Activated CD4-positive, alpha-beta memory T cell treated with anti-CD3 and anti-CD28 coated beads, Interleukin-2, amount 10 ng/mL, durations not matched to agents 7 days and 5 days (primary cell): ENCODE measurements at regions not wholly inside any gene's neighbourhood (a gene's known extent, or its start where the extent isn't known, plus 50 kb on each side); places are given as distances from the start of the nearest gene placed in this dataset.
"Not testable (repeated sequence)": the region's sequence is repeated elsewhere in the genome, so short reads cannot be mapped to it uniquely, and the experiment has no call there.

ENCODE experiments used
- CTCF ChIA-PET: fragments of 350-600 bp; sonication (Branson Sonifier 250); formaldehyde crosslinking; loops from one replicate; lab custom pipeline; 2021; ENCODE audit warnings: antibody characterized with exemption, inconsistent platforms; lab: Charles Lee
- POLR2A ChIA-PET: fragments of 350-600 bp; sonication (Branson Sonifier 250); formaldehyde crosslinking; loops from one replicate; lab custom pipeline; 2021; ENCODE audit warnings: antibody characterized with exemption; lab: Charles Lee
- DNase-seq: peaks from one replicate; pipeline ENCODE4 v3.0.0-alpha.2; 2020
- H3K27ac Mint-ChIP-seq: one replicate; pipeline ENCODE4 v1.8.0; 2021; ENCODE audit warnings: mild to moderate bottlenecking, mixed read lengths
- H3K27me3 Mint-ChIP-seq: one replicate; pipeline ENCODE4 v1.8.0; 2021; ENCODE audit warnings: mixed read lengths
- H3K36me3 Mint-ChIP-seq: one replicate; pipeline ENCODE4 v1.8.0; 2021; ENCODE audit warnings: low read depth, mixed read lengths
- H3K4me1 Mint-ChIP-seq: one replicate; pipeline ENCODE4 v1.8.0; 2021; ENCODE audit warnings: mixed read lengths
- H3K4me3 Mint-ChIP-seq: one replicate; pipeline ENCODE4 v1.8.0; 2021; ENCODE audit warnings: mild to moderate bottlenecking, mixed read lengths
- H3K9me3 Mint-ChIP-seq: one replicate; pipeline ENCODE4 v1.8.0; 2021; ENCODE audit warnings: mixed read lengths

GRCh38 chr4:160426233-160426632 lies 1323.4 kb downstream of the RAPGEF2 start:
- Mint-ChIP-seq H3K27me3 (no peaks in the 10 kb centered on the region), H3K27ac (no peak overlapping the region), H3K4me1 (peaks cover 4% of the 10 kb centered on the region), H3K36me3 (no peaks in the 10 kb centered on the region), H3K4me3 (no peak overlapping the region), H3K9me3 (peaks cover 2% of the 10 kb centered on the region)
- no peak for DNase-seq
- POLR2A ChIA-PET = no interaction called here
- CTCF ChIA-PET = no interaction called here

- no peak for DNase-seq
- no peak overlapping the region for H3K4me3 Mint-ChIP-seq
- H3K36me3 Mint-ChIP-seq = no peaks in the 10 kb centered on the region
- H3K27ac Mint-ChIP-seq = no peak overlapping the region
- H3K27me3 Mint-ChIP-seq = no peaks in the 10 kb centered on the region
- no peaks in the 10 kb centered on the region for H3K4me1 Mint-ChIP-seq
- CTCF ChIA-PET = no interaction called here
- H3K9me3 Mint-ChIP-seq = no peaks in the 10 kb centered on the region
- POLR2A ChIA-PET = no interaction called here
Observed at GRCh38 chr4:160450876-160451275, 1348.0 kb downstream of the RAPGEF2 start.

- POLR2A ChIA-PET, H3K27ac Mint-ChIP-seq, H3K36me3 Mint-ChIP-seq, DNase-seq, H3K4me1 Mint-ChIP-seq, CTCF ChIA-PET, H3K27me3 Mint-ChIP-seq, H3K4me3 Mint-ChIP-seq: not testable (repeated sequence)
- H3K9me3 Mint-ChIP-seq = peaks cover 13% of the 10 kb centered on the region
Observed at GRCh38 chr4:160481696-160482690, 1379.1 kb downstream of the RAPGEF2 start.

GRCh38 chr4:160485071-160485687 lies 1382.3 kb downstream of the RAPGEF2 start:
- ChIA-PET POLR2A (no interaction called here), CTCF (no interaction called here)
- H3K36me3 Mint-ChIP-seq = no peaks in the 10 kb centered on the region
- no peaks in the 10 kb centered on the region for H3K27me3 Mint-ChIP-seq
- no peak for DNase-seq
- no peaks in the 10 kb centered on the region for H3K4me1 Mint-ChIP-seq
- H3K9me3 Mint-ChIP-seq = peaks cover 14% of the 10 kb centered on the region
- H3K27ac Mint-ChIP-seq = no peak overlapping the region
- no peak overlapping the region for H3K4me3 Mint-ChIP-seq

- Mint-ChIP-seq H3K27ac (no peak overlapping the region), H3K36me3 (no peaks in the 10 kb centered on the region), H3K4me1 (no peaks in the 10 kb centered on the region), H3K27me3 (no peaks in the 10 kb centered on the region), H3K4me3 (no peak overlapping the region), H3K9me3 (peaks cover 6% of the 10 kb centered on the region)
- ChIA-PET CTCF (no interaction called here), POLR2A (no interaction called here)
- no peak for DNase-seq
Observed at GRCh38 chr4:160492181-160492580, 1389.3 kb downstream of the RAPGEF2 start.

GRCh38 chr4:160493206-160493605 lies 1390.3 kb downstream of the RAPGEF2 start:
- H3K27me3 Mint-ChIP-seq = no peaks in the 10 kb centered on the region
- no peaks in the 10 kb centered on the region for H3K4me1 Mint-ChIP-seq
- POLR2A ChIA-PET = no interaction called here
- no peak for DNase-seq
- no peak overlapping the region for H3K4me3 Mint-ChIP-seq
- no peak overlapping the region for H3K27ac Mint-ChIP-seq
- H3K36me3 Mint-ChIP-seq = no peaks in the 10 kb centered on the region
- CTCF ChIA-PET = no interaction called here
- H3K9me3 Mint-ChIP-seq = peaks cover 6% of the 10 kb centered on the region

GRCh38 chr4:160495356-160495755 lies 1392.5 kb downstream of the RAPGEF2 start:
- Mint-ChIP-seq H3K4me1 (no peaks in the 10 kb centered on the region), H3K27ac (no peak overlapping the region), H3K4me3 (no peak overlapping the region), H3K27me3 (no peaks in the 10 kb centered on the region), H3K36me3 (no peaks in the 10 kb centered on the region), H3K9me3 (peaks cover 4% of the 10 kb centered on the region)
- no peak for DNase-seq
- ChIA-PET POLR2A (no interaction called here), CTCF (no interaction called here)

- H3K4me3 Mint-ChIP-seq = no peak overlapping the region
- H3K27me3 Mint-ChIP-seq = no peaks in the 10 kb centered on the region
- ChIA-PET POLR2A (no interaction called here), CTCF (no interaction called here)
- H3K27ac Mint-ChIP-seq = no peak overlapping the region
- no peaks in the 10 kb centered on the region for H3K4me1 Mint-ChIP-seq
- peaks cover 4% of the 10 kb centered on the region for H3K9me3 Mint-ChIP-seq
- DNase-seq = no peak
- H3K36me3 Mint-ChIP-seq = no peaks in the 10 kb centered on the region
Observed at GRCh38 chr4:160498211-160498610, 1395.3 kb downstream of the RAPGEF2 start.

- Mint-ChIP-seq H3K9me3 (peaks cover 7% of the 10 kb centered on the region), H3K36me3 (no peaks in the 10 kb centered on the region), H3K4me1 (no peaks in the 10 kb centered on the region), H3K4me3 (no peak overlapping the region), H3K27ac (no peak overlapping the region), H3K27me3 (no peaks in the 10 kb centered on the region)
- POLR2A ChIA-PET = no interaction called here
- CTCF ChIA-PET = no interaction called here
- no peak for DNase-seq
Observed at GRCh38 chr4:160505724-160506123, 1402.8 kb downstream of the RAPGEF2 start.

GRCh38 chr4:160510928-160511327 lies 1408.0 kb downstream of the RAPGEF2 start:
- peaks cover 1% of the 10 kb centered on the region for H3K9me3 Mint-ChIP-seq
- POLR2A ChIA-PET = no interaction called here
- CTCF ChIA-PET = no interaction called here
- H3K4me1 Mint-ChIP-seq = no peaks in the 10 kb centered on the region
- H3K27me3 Mint-ChIP-seq = no peaks in the 10 kb centered on the region
- DNase-seq = no peak
- H3K27ac Mint-ChIP-seq = no peak overlapping the region
- H3K36me3 Mint-ChIP-seq = no peaks in the 10 kb centered on the region
- H3K4me3 Mint-ChIP-seq = no peak overlapping the region

- Mint-ChIP-seq H3K36me3 (no peaks in the 10 kb centered on the region), H3K4me1 (no peaks in the 10 kb centered on the region), H3K9me3 (peaks cover 2% of the 10 kb centered on the region), H3K27me3 (no peaks in the 10 kb centered on the region), H3K4me3 (no peak overlapping the region), H3K27ac (no peak overlapping the region)
- ChIA-PET POLR2A (no interaction called here), CTCF (no interaction called here)
- no peak for DNase-seq
Observed at GRCh38 chr4:160514126-160514525, 1411.2 kb downstream of the RAPGEF2 start.

- DNase-seq = no peak
- H3K9me3 Mint-ChIP-seq = peaks cover 2% of the 10 kb centered on the region
- ChIA-PET CTCF (no interaction called here), POLR2A (no interaction called here)
- no peak overlapping the region for H3K27ac Mint-ChIP-seq
- no peaks in the 10 kb centered on the region for H3K36me3 Mint-ChIP-seq
- no peak overlapping the region for H3K4me3 Mint-ChIP-seq
- H3K4me1 Mint-ChIP-seq = no peaks in the 10 kb centered on the region
- H3K27me3 Mint-ChIP-seq = no peaks in the 10 kb centered on the region
Observed at GRCh38 chr4:160523231-160523630, 1420.4 kb downstream of the RAPGEF2 start.

- no peak overlapping the region for H3K27ac Mint-ChIP-seq
- no peaks in the 10 kb centered on the region for H3K36me3 Mint-ChIP-seq
- no peak for DNase-seq
- no peaks in the 10 kb centered on the region for H3K4me1 Mint-ChIP-seq
- no peak overlapping the region for H3K4me3 Mint-ChIP-seq
- no peaks in the 10 kb centered on the region for H3K9me3 Mint-ChIP-seq
- CTCF ChIA-PET = no interaction called here
- POLR2A ChIA-PET = no interaction called here
- H3K27me3 Mint-ChIP-seq = no peaks in the 10 kb centered on the region
Observed at GRCh38 chr4:160537681-160538080, 1434.8 kb downstream of the RAPGEF2 start.
